ENCODE measurements at regions not wholly inside any gene's neighbourhood (a gene's known extent, or its start where the extent isn't known, plus 50 kb on each side); places are given as distances from the start of the nearest gene placed in this dataset.

DNA sequence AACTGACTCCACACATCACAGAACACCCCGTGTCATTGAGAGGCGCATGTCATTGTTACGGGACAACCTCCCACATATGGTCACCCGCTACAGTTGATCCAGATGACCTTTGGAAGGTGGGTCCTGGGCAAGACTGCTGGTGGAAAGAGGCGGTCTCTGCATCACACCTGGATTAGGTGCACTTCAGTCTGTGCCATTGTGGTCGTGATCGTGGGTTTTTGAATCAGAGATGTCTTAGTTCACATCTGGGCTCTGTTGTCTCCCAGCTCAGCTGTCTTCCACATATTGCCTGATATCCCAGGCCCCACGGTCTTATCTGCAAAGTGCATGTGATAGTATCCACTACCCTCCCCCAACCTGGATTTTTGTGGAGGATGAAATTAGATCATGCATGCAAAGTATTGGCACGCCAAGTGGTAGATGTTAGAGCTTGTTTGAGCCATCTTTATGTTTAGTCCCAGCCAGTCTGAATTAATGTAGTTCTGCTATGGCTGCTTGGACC is 208.7 kb upstream of the FOXN3 start:
- TF ChIP-seq FOXJ3 (CRISPR knock-in tag; IDR thresholded peaks at IDR 0.05) (no peak), GABPA (IDR thresholded peaks at IDR 0.05; ENCODE audit: low read depth) (no peak), MXI1 (IDR thresholded peaks at IDR 0.05; ENCODE audit: low read depth, low read length) (no peak), NFIC (IDR thresholded peaks at IDR 0.05; ENCODE audit: borderline replicate concordance) (no peak), RFX5 (IDR thresholded peaks at IDR 0.05; ENCODE audit: low read length) (no peak), SMC3 (IDR thresholded peaks at IDR 0.05; ENCODE audit: low read depth, low read length) (no peak), FOXM1 (IDR thresholded peaks at IDR 0.05; ENCODE audit: low read depth) (no peak), ZBTB33 (IDR thresholded peaks at IDR 0.05; ENCODE audit: borderline replicate concordance, low read depth) (no peak), JUND (IDR thresholded peaks at IDR 0.05) (no peak), GATA2 (CRISPR knock-in tag; IDR thresholded peaks at IDR 0.05) (no peak), RXRA (IDR thresholded peaks at IDR 0.05; ENCODE audit: borderline replicate concordance, low read depth) (no peak), TEAD4 (IDR thresholded peaks at IDR 0.05; ENCODE audit: borderline replicate concordance, insufficient read depth) (no peak), NRF1 (IDR thresholded peaks at IDR 0.05; ENCODE audit: low read depth, low read length) (no peak), POLR2AphosphoS5 (IDR thresholded peaks at IDR 0.05; ENCODE audit: low read depth, low read length) (no peak), RCOR1 (IDR thresholded peaks at IDR 0.05; ENCODE audit: low read length) (no peak), FOSL2 (IDR thresholded peaks at IDR 0.05; ENCODE audit: borderline replicate concordance, low read depth) (no peak)
- TF ChIP-seq, protein P1, sequence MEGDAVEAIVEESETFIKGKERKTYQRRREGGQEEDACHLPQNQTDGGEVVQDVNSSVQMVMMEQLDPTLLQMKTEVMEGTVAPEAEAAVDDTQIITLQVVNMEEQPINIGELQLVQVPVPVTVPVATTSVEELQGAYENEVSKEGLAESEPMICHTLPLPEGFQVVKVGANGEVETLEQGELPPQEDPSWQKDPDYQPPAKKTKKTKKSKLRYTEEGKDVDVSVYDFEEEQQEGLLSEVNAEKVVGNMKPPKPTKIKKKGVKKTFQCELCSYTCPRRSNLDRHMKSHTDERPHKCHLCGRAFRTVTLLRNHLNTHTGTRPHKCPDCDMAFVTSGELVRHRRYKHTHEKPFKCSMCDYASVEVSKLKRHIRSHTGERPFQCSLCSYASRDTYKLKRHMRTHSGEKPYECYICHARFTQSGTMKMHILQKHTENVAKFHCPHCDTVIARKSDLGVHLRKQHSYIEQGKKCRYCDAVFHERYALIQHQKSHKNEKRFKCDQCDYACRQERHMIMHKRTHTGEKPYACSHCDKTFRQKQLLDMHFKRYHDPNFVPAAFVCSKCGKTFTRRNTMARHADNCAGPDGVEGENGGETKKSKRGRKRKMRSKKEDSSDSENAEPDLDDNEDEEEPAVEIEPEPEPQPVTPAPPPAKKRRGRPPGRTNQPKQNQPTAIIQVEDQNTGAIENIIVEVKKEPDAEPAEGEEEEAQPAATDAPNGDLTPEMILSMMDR (IDR thresholded peaks at IDR 0.05), result no peak
- Histone ChIP-seq H3K4me3 (ENCODE audit: low read depth in 2 of 2, low read length in 1 of 2) (no peak overlapping the region), H3K4me1 (ENCODE audit: control insufficient read depth in 1 of 2, insufficient read depth in 2 of 2, low read depth in 1 of 2, low read length in 1 of 2) (peaks cover 6 to 11% of the 10 kb centered on the region in 2 experiments; a peak in 2 of 4 replicates), H4K20me1 (ENCODE audit: insufficient read depth) (no peaks in the 10 kb centered on the region), H3K27me3 (ENCODE audit: insufficient read depth) (no peaks in the 10 kb centered on the region), H3K36me3 (replicated peaks in 1 of 2; ENCODE audit: control insufficient read depth in 1 of 2, insufficient read depth in 2 of 2, low read length in 1 of 2) (no peaks in the 10 kb centered on the region), H2AFZ (ENCODE audit: low read depth) (no peak overlapping the region), H3K4me2 (no peak overlapping the region), H3F3A (replicated peaks; ENCODE audit: insufficient read depth) (no peaks in the 10 kb centered on the region), H3K9me2 (no peaks in the 10 kb centered on the region), H3K27ac (ENCODE audit: low read depth in 2 of 2, low read length in 1 of 2) (no peak overlapping the region), H3K9ac (no peak overlapping the region), H3K9me3 (no peaks in the 10 kb centered on the region), H3K79me2 (ENCODE audit: insufficient read depth) (no peaks in the 10 kb centered on the region)
- no peak for DNase-seq
- CTCF ChIA-PET, result no interaction called here
- 80% methylated on average over 5 of the region's 9 CpGs for WGBS (ENCODE audit: low lambda C conversion rate)
- POLR2A ChIA-PET, result no interaction called here
